Ishikawa (cell line): ENCODE measurements at regions not wholly inside any gene's neighbourhood (a gene's known extent, or its start where the extent isn't known, plus 50 kb on each side); places are given as distances from the start of the nearest gene placed in this dataset.
A peak's percentile ranks its signal among the peaks of the same experiment; 100 is the strongest.

ENCODE experiments used
- CEBPB ChIP-seq: IDR thresholded peaks from 2 replicates; pipeline ENCODE4 v1.6.1; 2012
- CREB1 ChIP-seq: IDR thresholded peaks from 2 replicates; pipeline ENCODE4 v1.6.1; 2012; ENCODE audit warnings: low read depth
- EGR1 ChIP-seq: IDR thresholded peaks from 2 replicates; pipeline ENCODE4 v1.6.1; 2012
- EP300 ChIP-seq: IDR thresholded peaks from 2 replicates; pipeline ENCODE4 v1.6.1; 2012; ENCODE audit warnings: borderline replicate concordance
- FOXM1 ChIP-seq: IDR thresholded peaks from 2 replicates; pipeline ENCODE4 v1.6.1; 2012; ENCODE audit warnings: low read depth, borderline replicate concordance
- NFIC ChIP-seq: IDR thresholded peaks from 2 replicates; pipeline ENCODE4 v1.6.1; 2012
- RAD21 ChIP-seq: IDR thresholded peaks from 2 replicates; pipeline ENCODE4 v1.6.1; 2012; ENCODE audit warnings: low read depth
- TAF1 ChIP-seq: IDR thresholded peaks from 2 replicates; pipeline ENCODE4 v1.6.1; 2012; ENCODE audit warnings: low read depth, mild to moderate bottlenecking
- TEAD4 ChIP-seq: IDR thresholded peaks from 2 replicates; pipeline ENCODE4 v1.6.1; 2012
- YY1 ChIP-seq: IDR thresholded peaks from 2 replicates; pipeline ENCODE4 v1.6.1; 2012; ENCODE audit warnings: low read depth
- ZBTB7A ChIP-seq: IDR thresholded peaks from 2 replicates; pipeline ENCODE4 v1.6.1; 2012; ENCODE audit warnings: low read depth
- TF ChIP-seq, protein P1 (sequence below): IDR thresholded peaks from 2 replicates; pipeline ENCODE4 v1.6.1; 2012
- TF ChIP-seq, protein P2 (sequence below): IDR thresholded peaks from 2 replicates; pipeline ENCODE4 v1.6.1; 2012
- TF ChIP-seq, protein P3 (sequence below): IDR thresholded peaks from 2 replicates; pipeline ENCODE4 v1.6.1; 2012; ENCODE audit warnings: low read depth, mild to moderate bottlenecking

DNA sequence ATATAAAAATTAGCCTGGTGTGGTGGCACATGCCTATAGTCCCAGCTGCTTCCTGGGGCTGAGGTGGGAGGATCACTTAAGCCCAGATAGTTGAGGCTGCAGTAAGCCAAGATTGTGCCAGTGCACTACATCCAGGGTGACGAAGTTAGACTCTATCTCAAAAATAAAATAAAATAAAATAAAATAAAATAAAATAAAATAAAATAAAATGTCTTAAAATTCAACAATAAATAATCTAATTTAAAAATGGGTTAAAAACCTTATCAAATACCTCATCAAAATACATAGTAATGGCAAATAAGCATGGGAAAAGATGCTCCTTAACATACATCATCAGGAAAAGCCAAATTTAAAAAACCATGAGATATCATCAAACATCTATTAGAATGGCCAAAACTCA is 760.2 kb upstream of the AGA start:
- TF ChIP-seq, protein P1, sequence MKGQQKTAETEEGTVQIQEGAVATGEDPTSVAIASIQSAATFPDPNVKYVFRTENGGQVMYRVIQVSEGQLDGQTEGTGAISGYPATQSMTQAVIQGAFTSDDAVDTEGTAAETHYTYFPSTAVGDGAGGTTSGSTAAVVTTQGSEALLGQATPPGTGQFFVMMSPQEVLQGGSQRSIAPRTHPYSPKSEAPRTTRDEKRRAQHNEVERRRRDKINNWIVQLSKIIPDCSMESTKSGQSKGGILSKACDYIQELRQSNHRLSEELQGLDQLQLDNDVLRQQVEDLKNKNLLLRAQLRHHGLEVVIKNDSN = no peak
- TF ChIP-seq, protein P2, sequence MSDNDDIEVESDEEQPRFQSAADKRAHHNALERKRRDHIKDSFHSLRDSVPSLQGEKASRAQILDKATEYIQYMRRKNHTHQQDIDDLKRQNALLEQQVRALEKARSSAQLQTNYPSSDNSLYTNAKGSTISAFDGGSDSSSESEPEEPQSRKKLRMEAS = no peak
- TF ChIP-seq, protein P3, sequence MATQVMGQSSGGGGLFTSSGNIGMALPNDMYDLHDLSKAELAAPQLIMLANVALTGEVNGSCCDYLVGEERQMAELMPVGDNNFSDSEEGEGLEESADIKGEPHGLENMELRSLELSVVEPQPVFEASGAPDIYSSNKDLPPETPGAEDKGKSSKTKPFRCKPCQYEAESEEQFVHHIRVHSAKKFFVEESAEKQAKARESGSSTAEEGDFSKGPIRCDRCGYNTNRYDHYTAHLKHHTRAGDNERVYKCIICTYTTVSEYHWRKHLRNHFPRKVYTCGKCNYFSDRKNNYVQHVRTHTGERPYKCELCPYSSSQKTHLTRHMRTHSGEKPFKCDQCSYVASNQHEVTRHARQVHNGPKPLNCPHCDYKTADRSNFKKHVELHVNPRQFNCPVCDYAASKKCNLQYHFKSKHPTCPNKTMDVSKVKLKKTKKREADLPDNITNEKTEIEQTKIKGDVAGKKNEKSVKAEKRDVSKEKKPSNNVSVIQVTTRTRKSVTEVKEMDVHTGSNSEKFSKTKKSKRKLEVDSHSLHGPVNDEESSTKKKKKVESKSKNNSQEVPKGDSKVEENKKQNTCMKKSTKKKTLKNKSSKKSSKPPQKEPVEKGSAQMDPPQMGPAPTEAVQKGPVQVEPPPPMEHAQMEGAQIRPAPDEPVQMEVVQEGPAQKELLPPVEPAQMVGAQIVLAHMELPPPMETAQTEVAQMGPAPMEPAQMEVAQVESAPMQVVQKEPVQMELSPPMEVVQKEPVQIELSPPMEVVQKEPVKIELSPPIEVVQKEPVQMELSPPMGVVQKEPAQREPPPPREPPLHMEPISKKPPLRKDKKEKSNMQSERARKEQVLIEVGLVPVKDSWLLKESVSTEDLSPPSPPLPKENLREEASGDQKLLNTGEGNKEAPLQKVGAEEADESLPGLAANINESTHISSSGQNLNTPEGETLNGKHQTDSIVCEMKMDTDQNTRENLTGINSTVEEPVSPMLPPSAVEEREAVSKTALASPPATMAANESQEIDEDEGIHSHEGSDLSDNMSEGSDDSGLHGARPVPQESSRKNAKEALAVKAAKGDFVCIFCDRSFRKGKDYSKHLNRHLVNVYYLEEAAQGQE = no peak

DNA sequence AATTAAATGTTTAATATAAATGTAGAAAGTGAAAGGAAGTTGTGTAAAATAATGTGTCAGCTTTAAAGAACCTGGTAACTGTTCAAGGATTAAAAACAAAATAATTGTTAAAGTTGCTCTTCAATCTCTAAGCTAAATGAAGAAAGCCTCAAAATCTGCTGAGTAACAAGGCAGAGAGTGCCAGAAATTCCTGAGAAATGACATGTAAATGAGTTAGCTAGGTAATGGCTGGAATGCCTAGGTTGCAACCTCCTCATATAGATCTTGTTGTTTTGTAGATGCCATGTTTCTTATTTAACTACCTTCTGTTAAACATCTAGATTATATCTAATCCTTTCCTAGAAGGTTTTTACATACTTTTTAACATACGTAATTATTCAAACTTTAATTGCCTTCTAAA is 763.6 kb upstream of the AGA start:
- TF ChIP-seq, protein P2 = no peak
- TF ChIP-seq RAD21 (no peak), EGR1 (no peak), CEBPB (no peak), TEAD4 (peak; percentile 81)

DNA sequence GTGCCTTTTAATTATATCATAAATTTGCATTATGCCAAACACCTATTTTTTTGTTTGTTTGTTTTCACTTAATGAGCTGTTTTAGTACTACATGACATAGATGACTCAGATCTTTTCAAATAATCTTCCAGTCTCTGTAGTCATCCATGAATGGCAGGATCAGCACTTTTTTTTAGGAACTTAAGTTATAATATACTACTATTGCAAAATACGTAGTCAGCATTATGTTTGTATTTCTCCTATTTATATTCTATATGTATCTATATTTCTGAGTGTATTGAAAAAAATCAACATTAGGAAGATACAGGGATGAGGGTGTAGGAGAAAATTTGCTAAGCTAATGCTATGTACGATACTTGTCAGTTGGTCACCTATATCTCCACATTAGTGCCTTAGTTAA is 773.1 kb upstream of the AGA start:
- TF ChIP-seq YY1 (no peak), CEBPB (no peak), RAD21 (no peak), ZBTB7A (no peak), TAF1 (no peak), NFIC (no peak), TEAD4 (no peak), EGR1 (no peak)
- TF ChIP-seq, protein P3 = no peak

DNA sequence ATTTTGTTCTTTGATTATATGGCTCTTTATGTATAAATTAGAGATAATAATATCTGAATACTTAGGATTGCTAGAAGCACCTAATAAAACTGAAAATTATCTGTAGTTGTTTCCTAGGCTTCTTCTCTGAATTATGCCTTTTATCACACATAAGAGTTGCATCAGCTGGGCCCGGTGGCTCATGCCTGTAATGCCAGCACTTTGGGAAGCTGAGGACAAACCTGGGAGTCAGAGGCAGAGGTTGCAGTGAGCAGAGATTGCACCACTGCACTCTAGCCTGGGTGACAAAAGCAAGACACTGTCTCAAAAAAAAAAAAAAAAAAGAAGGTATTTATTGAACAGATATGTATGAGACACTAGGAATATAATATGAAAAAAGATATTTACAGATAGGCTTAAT is 773.5 kb upstream of the AGA start:
- TF ChIP-seq CREB1 = no peak
- TF ChIP-seq ZBTB7A = no peak
- TF ChIP-seq YY1 = no peak
- TF ChIP-seq, protein P3 = no peak
- TF ChIP-seq, protein P2 = no peak
- TF ChIP-seq EP300 = no peak
- TF ChIP-seq RAD21 = no peak
- no peak for TF ChIP-seq FOXM1

DNA sequence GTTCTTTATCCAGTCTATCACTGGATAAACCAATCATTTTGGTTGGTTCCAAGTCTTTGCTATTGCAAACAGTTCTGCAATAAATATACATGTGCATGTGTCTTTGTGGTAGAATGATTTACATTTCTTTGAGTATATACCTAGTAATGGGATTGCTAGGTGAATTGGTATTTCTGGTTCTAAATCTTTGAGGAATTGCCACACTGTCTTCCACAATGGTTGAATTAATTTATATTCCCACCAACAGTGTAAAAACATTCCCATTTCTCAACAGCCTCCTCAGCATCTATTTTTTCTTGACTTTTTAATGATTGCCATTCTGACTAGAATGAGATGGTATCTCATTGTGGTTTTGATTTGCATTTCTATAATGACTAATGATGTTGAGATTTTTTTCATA is 791.7 kb upstream of the AGA start:
- TF ChIP-seq CEBPB (no peak), RAD21 (no peak), NFIC (no peak)
- TF ChIP-seq, protein P3 = no peak
